SJSA1 (cell line): ENCODE measurements at regions not wholly inside any gene's neighbourhood (a gene's known extent, or its start where the extent isn't known, plus 50 kb on each side); places are given as distances from the start of the nearest gene placed in this dataset.
"Not testable (repeated sequence)": the region's sequence is repeated elsewhere in the genome, so short reads cannot be mapped to it uniquely, and the experiment has no call there.

ENCODE experiments used
- DNase-seq, 2 experiments: peaks; one replicate each; pipeline ENCODE4 v3.0.0-alpha.2; 2015 to 2020; ENCODE audit warnings: low spot score in 2 of 2, low read depth in 1 of 2
- H3K27ac ChIP-seq: fragments of 250-450 bp; sonication (Bioruptor Pico); 2 replicates; pipeline ENCODE4 v1.5.1; 2020; ENCODE audit warnings: mild to moderate bottlenecking, moderate library complexity
- H3K27me3 ChIP-seq: fragments of 250-450 bp; sonication (Bioruptor Pico); replicated peaks from 2 replicates; pipeline ENCODE4 v1.5.1; 2020; ENCODE audit warnings: mild to moderate bottlenecking, moderate library complexity
- H3K36me3 ChIP-seq: fragments of 250-450 bp; sonication (Bioruptor Pico); 2 replicates; pipeline ENCODE4 v1.5.1; 2020; ENCODE audit warnings: mild to moderate bottlenecking
- H3K4me1 ChIP-seq: fragments of 250-450 bp; sonication (Bioruptor Pico); replicated peaks from 2 replicates; pipeline ENCODE4 v1.6.1; 2021; ENCODE audit warnings: mild to moderate bottlenecking
- H3K4me3 ChIP-seq: fragments of 250-450 bp; sonication (Bioruptor Pico); 2 replicates; pipeline ENCODE4 v1.5.1; 2020; ENCODE audit warnings: mild to moderate bottlenecking
- H3K9me3 ChIP-seq: fragments of 250-450 bp; sonication (Bioruptor Pico); replicated peaks from 2 replicates; pipeline ENCODE4 v1.5.1; 2020; ENCODE audit warnings: mild to moderate bottlenecking

DNA sequence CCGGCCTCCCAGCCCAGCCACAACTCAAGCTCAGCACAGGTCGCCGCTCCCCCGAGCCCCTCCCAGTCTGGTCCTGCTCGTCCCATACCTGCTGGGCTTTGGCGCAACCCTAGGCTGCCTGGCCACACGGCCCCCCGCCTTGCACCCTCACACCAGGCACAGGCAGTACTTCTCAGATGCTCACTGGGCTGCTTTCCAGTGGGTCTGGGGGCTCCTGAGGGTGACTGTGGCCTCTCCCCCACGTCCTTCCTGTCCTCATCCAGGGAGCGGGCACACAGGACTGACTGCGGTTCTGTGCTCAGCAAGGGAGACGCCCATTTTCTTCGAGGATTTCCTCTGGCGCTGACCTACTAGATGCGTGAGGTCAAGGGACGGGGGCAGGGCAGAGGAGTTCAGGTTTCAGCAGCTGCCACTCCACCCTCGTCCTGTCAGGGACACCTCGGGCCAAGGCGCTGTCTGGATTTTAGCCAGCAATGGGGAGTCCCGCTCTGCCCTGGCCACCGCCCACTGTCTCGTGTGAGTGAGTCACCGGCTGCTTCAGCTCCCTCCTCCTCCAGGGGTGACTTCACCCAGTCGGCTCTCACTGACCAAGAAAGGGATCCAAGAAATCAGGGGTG, 115.8 kb downstream of the NPIPB11 start:
- Histone ChIP-seq H3K27me3 (no peaks in the 10 kb centered on the region), H3K27ac (peak overlapping the region; percentile 29; the same call in 1 of the 2 replicates), H3K4me3 (no peak overlapping the region), H3K36me3 (no peaks in the 10 kb centered on the region), H3K9me3 (no peaks in the 10 kb centered on the region), H3K4me1 (peaks cover 25% of the 10 kb centered on the region)
- DNase-seq, result peak; percentile 93 to 97

GRCh38 chr16:29289516-29290239, 116.8 kb downstream of the NPIPB11 start:
- not testable (repeated sequence) for H3K9me3 ChIP-seq, H3K27me3 ChIP-seq, H3K4me3 ChIP-seq, DNase-seq, H3K27ac ChIP-seq, H3K36me3 ChIP-seq
- H3K4me1 ChIP-seq, result peaks cover 32% of the 10 kb centered on the region

DNA sequence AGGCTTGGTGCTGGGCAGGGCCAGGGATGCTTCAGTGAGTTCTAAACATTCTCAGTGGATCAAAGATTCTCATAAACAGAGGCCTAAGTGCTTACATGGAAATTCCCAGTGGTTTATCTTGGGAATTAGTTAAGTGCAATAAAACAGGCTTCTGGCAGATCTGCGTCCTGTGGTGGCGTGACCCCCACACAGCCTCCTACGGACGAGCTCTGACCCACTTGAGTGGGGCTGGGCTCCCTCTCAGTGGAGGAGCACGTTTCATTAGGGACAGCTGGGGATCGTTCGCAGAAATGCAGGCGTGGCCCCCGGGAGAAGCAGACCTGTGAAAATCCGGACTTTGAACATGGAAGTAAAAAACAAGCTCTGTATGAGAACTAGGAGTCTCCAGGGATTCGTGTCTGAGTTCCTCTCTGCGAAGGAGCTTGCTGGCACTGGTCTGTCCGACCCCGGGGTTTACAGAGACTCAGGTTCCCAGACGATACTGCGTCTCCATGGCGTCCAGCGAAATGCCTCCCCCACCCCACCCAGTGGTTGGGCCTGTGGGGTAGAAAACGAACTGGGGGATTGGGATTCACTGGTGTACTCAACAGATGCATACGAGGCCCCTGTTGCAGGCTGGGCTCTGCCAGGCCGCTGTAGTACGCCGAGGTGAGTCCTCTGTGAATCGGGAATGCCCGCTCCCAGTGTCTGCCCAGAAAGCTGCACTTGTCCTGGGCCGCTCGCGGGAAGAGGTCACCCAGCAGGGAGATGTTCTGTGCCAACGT, 117.6 kb downstream of the NPIPB11 start:
- not testable (repeated sequence) for H3K27ac ChIP-seq, H3K9me3 ChIP-seq, H3K27me3 ChIP-seq, H3K4me3 ChIP-seq, H3K36me3 ChIP-seq
- H3K4me1 ChIP-seq, result peaks cover 35% of the 10 kb centered on the region
- peak; percentile 64 to 65 for DNase-seq

DNA sequence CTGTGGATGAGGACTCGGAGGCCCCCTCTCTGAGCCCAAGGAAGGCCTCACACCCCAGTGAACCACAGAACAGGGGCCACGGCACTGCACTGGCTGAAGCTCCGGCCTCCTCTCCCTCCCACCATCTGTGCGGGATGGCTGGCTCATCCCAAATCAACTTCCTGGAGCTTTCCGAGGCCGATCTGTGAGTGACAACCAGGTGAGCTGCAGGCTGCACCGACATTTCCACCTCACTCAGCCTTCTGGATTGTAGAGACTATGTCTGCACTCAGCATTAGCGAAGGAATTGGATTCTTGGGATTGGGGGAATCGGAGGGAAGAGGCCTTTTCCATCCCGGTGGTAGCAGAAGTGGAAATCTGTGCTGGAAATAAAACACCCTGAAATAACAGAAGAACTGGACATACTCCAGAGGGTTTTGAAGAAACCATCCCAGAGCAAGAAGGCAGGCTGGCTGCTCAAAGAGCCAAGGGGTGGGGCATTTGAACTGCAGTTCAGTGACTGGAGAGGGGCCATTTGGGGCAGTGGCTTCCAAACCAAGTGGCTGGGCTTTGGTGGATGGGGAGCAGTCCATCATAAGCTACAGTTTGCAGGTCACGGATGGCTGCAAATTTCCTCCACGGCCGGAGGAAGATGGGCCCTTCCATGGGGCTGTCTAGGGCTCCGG, 118.5 kb downstream of the NPIPB11 start:
- H3K27ac ChIP-seq, H3K9me3 ChIP-seq, H3K27me3 ChIP-seq, H3K4me3 ChIP-seq, DNase-seq, H3K36me3 ChIP-seq: not testable (repeated sequence)
- H3K4me1 ChIP-seq, result peaks cover 35% of the 10 kb centered on the region

GRCh38 chr16:29287246-29287645, 119.3 kb downstream of the NPIPB11 start:
- not testable (repeated sequence) for DNase-seq, H3K4me3 ChIP-seq, H3K27me3 ChIP-seq, H3K27ac ChIP-seq, H3K9me3 ChIP-seq, H3K36me3 ChIP-seq
- peaks cover 35% of the 10 kb centered on the region for H3K4me1 ChIP-seq

GRCh38 chr16:29286796-29287195, 119.7 kb downstream of the NPIPB11 start:
- not testable (repeated sequence) for H3K9me3 ChIP-seq, H3K4me3 ChIP-seq, H3K36me3 ChIP-seq, H3K27ac ChIP-seq, H3K27me3 ChIP-seq, DNase-seq
- H3K4me1 ChIP-seq, result peaks cover 35% of the 10 kb centered on the region

DNA sequence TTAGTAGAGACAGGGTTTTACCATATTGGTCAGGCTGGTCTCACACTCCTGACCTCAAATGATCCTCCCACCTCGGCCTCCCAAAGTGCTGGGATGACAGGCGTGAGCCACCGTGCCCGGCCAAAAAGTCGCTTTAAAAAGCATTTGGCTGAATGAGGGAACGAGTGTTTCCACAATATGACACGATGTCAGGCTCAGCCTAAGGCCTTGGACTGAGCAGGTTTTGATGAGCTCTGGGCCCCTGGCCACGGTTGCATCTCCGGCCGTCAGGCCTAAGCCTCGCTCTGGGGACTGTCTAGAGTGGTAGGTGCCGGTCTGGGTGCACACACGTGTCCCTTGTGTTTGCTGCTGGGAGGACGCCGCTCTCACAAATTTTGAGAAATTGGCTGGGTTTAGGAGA, 120.3 kb downstream of the NPIPB11 start:
- not testable (repeated sequence) for H3K36me3 ChIP-seq, H3K27ac ChIP-seq, H3K9me3 ChIP-seq, DNase-seq, H3K27me3 ChIP-seq, H3K4me3 ChIP-seq
- peaks cover 31% of the 10 kb centered on the region for H3K4me1 ChIP-seq

- not testable (repeated sequence) for H3K36me3 ChIP-seq, H3K4me3 ChIP-seq, H3K27me3 ChIP-seq, H3K9me3 ChIP-seq
- peaks cover 22% of the 10 kb centered on the region for H3K4me1 ChIP-seq
- DNase-seq, result peak; percentile 57 to 70
- peak overlapping the region; percentile 25; the same call in 1 of the 2 replicates for H3K27ac ChIP-seq
Observed at GRCh38 chr16:29285151-29285885, 121.2 kb downstream of the NPIPB11 start.

- not testable (repeated sequence) for H3K9me3 ChIP-seq, H3K27me3 ChIP-seq, H3K4me3 ChIP-seq, H3K36me3 ChIP-seq
- H3K4me1 ChIP-seq, result peaks cover 22% of the 10 kb centered on the region
- peak in 1 of 2 experiments; percentile 21 for DNase-seq
- peak overlapping the region; percentile 25; the same call in 1 of the 2 replicates for H3K27ac ChIP-seq
Observed at GRCh38 chr16:29284723-29285122, 121.8 kb downstream of the NPIPB11 start.

- not testable (repeated sequence) for H3K36me3 ChIP-seq, H3K4me3 ChIP-seq, H3K9me3 ChIP-seq, DNase-seq, H3K27me3 ChIP-seq, H3K27ac ChIP-seq
- H3K4me1 ChIP-seq, result peaks cover 21% of the 10 kb centered on the region
Observed at GRCh38 chr16:29284159-29284558, 122.4 kb downstream of the NPIPB11 start.

DNA sequence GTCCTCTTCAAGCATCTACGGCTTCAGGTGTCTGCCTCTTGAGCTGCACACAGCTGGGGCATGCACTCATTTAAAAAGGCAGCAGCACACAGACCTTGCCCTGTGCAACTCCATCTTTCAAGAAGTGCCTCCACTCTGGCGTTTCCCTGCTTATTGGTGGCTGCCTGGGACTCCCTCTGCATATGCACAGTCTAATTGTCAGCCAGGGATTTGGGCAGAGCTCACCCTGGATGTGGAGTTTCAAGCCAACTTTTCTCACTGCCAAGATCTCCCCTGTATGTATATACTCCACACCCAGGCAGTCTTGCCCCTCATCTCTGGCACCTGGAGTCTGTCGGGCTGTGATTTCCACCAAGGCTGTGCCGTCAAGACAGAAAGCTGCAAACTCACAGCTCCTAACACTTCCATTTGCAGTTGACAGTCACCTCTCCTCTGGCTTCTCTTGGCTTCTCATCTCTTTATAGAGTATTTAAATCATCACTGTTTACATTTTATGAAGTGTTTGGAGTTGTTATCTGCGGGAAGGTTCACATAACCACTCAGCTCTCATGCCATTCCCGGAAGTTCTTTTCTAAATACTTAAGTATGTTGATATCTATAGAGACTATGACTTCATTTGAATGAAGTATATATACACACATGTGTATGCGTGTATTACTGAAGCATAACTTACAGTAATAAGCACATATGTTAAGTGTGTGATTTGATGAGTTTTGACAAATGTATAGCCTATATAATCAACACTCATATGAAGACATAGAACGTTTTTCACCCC, 128.2 kb downstream of the NPIPB11 start:
- peaks cover 26% of the 10 kb centered on the region for H3K4me1 ChIP-seq
- H3K4me3 ChIP-seq, H3K27me3 ChIP-seq, H3K9me3 ChIP-seq, H3K27ac ChIP-seq, DNase-seq, H3K36me3 ChIP-seq: not testable (repeated sequence)

- not testable (repeated sequence) for H3K4me3 ChIP-seq, H3K27me3 ChIP-seq, H3K36me3 ChIP-seq, H3K9me3 ChIP-seq
- Histone ChIP-seq H3K27ac (peak overlapping the region; percentile 61), H3K4me1 (peaks cover 43% of the 10 kb centered on the region)
- peak in 1 of 2 experiments; percentile 63 for DNase-seq
Observed at GRCh38 chr16:29276446-29276845, 130.1 kb downstream of the NPIPB11 start.
